HEK293 (cell line): ENCODE measurements at regions not wholly inside any gene's neighbourhood (a gene's known extent, or its start where the extent isn't known, plus 50 kb on each side); places are given as distances from the start of the nearest gene placed in this dataset.

Source experiments
- KLF16 ChIP-seq: fragments of 450-650 bp; formaldehyde crosslinking; IDR thresholded peaks from 2 replicates; pipeline ENCODE4 v1.5.1; 2017; ENCODE audit warnings: missing biosample characterization, missing genetic modification characterization
- OVOL3 ChIP-seq: fragments of 450-650 bp; formaldehyde crosslinking; IDR thresholded peaks from 2 replicates; pipeline ENCODE4 v1.5.1; 2016; ENCODE audit warnings: missing biosample characterization, missing genetic modification characterization
- ZBTB21 ChIP-seq: fragments of 450-650 bp; formaldehyde crosslinking; IDR thresholded peaks from 2 replicates; pipeline ENCODE4 v1.5.1; 2017; ENCODE audit warnings: missing biosample characterization, missing genetic modification characterization
- ZNF138 ChIP-seq: fragments of 450-650 bp; formaldehyde crosslinking; IDR thresholded peaks from 2 replicates; pipeline ENCODE4 v1.5.1; 2016; ENCODE audit warnings: missing biosample characterization, missing genetic modification characterization, borderline replicate concordance
- ZNF302 ChIP-seq: fragments of 450-650 bp; formaldehyde crosslinking; IDR thresholded peaks from 2 replicates; pipeline ENCODE4 v1.5.1; 2016; ENCODE audit warnings: missing biosample characterization, missing genetic modification characterization, low read depth
- ZNF48 ChIP-seq: fragments of 450-650 bp; formaldehyde crosslinking; IDR thresholded peaks from 2 replicates; pipeline ENCODE4 v1.5.1; 2016; ENCODE audit warnings: missing biosample characterization, missing genetic modification characterization
- ZNF510 ChIP-seq: fragments of 450-650 bp; formaldehyde crosslinking; IDR thresholded peaks from 2 replicates; pipeline ENCODE4 v1.5.1; 2018; ENCODE audit warnings: mild to moderate bottlenecking, missing genetic modification characterization, missing biosample characterization; ENCODE audit not compliant: insufficient replicate concordance
- TF ChIP-seq, protein P1 (sequence below): fragments of 450-650 bp; formaldehyde crosslinking; IDR thresholded peaks from 2 replicates; pipeline ENCODE4 v1.5.1; 2016; ENCODE audit warnings: missing biosample characterization, missing genetic modification characterization
- TF ChIP-seq, protein P2 (sequence below): fragments of 450-650 bp; formaldehyde crosslinking; optimal IDR thresholded peaks from 2 replicates; pipeline ENCODE3; 2016; ENCODE audit warnings: missing biosample characterization, mild to moderate bottlenecking, missing genetic modification characterization
- TF ChIP-seq, protein P3 (sequence below): fragments of 450-650 bp; formaldehyde crosslinking; IDR thresholded peaks from 2 replicates; pipeline ENCODE4 v1.5.1; 2016; ENCODE audit warnings: missing biosample characterization, missing genetic modification characterization
- TF ChIP-seq, protein P4 (sequence below): fragments of 450-650 bp; formaldehyde crosslinking; IDR thresholded peaks from 2 replicates; pipeline ENCODE4 v1.5.1; 2016; ENCODE audit warnings: missing biosample characterization, missing genetic modification characterization

DNA sequence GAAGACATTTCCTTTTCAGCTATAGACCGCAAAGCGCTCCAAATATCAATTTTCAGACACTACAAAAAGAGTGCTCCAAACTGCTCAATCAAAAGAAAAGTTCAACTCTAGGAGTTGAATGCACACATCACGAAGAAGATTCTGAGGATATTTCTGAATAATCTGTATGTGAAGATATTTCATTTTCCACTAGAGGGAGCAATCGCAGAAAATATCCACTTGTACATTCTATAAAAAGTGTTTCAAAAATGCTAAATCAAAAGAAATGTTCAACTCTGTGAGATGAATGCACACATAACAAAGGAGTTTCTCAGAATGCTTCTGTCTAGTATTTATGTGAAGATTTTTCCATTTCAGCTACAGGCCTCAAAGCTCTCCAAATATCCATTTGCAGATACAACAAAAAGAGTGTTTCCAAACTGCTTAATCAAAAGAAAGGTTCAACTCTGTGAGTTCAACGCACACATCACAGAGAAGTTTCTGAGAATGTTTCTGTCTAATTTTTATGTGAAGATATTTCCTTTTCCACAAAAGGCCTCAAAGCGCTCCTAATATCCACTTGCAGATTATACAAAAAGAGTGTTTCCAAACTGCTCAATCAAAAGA is 643.8 kb upstream of the ALG10B start:
- TF ChIP-seq, protein P1, sequence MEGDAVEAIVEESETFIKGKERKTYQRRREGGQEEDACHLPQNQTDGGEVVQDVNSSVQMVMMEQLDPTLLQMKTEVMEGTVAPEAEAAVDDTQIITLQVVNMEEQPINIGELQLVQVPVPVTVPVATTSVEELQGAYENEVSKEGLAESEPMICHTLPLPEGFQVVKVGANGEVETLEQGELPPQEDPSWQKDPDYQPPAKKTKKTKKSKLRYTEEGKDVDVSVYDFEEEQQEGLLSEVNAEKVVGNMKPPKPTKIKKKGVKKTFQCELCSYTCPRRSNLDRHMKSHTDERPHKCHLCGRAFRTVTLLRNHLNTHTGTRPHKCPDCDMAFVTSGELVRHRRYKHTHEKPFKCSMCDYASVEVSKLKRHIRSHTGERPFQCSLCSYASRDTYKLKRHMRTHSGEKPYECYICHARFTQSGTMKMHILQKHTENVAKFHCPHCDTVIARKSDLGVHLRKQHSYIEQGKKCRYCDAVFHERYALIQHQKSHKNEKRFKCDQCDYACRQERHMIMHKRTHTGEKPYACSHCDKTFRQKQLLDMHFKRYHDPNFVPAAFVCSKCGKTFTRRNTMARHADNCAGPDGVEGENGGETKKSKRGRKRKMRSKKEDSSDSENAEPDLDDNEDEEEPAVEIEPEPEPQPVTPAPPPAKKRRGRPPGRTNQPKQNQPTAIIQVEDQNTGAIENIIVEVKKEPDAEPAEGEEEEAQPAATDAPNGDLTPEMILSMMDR (tag by site-specific recombination) = no peak
- no peak for TF ChIP-seq ZBTB21
- no peak for TF ChIP-seq ZNF138 (tag by site-specific recombination)
- no peak for TF ChIP-seq KLF16 (tag by site-specific recombination)
- TF ChIP-seq ZNF48 = no peak
- TF ChIP-seq ZNF510 (tag by site-specific recombination) = no peak
- TF ChIP-seq, protein P2, sequence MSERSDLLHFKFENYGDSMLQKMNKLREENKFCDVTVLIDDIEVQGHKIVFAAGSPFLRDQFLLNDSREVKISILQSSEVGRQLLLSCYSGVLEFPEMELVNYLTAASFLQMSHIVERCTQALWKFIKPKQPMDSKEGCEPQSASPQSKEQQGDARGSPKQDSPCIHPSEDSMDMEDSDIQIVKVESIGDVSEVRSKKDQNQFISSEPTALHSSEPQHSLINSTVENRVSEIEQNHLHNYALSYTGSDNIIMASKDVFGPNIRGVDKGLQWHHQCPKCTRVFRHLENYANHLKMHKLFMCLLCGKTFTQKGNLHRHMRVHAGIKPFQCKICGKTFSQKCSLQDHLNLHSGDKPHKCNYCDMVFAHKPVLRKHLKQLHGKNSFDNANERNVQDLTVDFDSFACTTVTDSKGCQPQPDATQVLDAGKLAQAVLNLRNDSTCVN = no peak
- TF ChIP-seq, protein P3, sequence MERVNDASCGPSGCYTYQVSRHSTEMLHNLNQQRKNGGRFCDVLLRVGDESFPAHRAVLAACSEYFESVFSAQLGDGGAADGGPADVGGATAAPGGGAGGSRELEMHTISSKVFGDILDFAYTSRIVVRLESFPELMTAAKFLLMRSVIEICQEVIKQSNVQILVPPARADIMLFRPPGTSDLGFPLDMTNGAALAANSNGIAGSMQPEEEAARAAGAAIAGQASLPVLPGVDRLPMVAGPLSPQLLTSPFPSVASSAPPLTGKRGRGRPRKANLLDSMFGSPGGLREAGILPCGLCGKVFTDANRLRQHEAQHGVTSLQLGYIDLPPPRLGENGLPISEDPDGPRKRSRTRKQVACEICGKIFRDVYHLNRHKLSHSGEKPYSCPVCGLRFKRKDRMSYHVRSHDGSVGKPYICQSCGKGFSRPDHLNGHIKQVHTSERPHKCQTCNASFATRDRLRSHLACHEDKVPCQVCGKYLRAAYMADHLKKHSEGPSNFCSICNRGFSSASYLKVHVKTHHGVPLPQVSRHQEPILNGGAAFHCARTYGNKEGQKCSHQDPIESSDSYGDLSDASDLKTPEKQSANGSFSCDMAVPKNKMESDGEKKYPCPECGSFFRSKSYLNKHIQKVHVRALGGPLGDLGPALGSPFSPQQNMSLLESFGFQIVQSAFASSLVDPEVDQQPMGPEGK (tag by site-specific recombination) = no peak
- TF ChIP-seq, protein P4, sequence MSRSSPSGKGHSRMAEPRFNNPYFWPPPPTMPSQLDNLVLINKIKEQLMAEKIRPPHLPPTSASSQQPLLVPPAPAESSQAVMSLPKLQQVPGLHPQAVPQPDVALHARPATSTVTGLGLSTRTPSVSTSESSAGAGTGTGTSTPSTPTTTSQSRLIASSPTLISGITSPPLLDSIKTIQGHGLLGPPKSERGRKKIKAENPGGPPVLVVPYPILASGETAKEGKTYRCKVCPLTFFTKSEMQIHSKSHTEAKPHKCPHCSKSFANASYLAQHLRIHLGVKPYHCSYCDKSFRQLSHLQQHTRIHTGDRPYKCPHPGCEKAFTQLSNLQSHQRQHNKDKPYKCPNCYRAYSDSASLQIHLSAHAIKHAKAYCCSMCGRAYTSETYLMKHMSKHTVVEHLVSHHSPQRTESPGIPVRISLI (tag by site-specific recombination) = no peak
- no peak for TF ChIP-seq ZNF302 (tag by site-specific recombination)
- TF ChIP-seq OVOL3 = no peak
